SU-DHL-6 (cell line): ENCODE measurements at regions not wholly inside any gene's neighbourhood (a gene's known extent, or its start where the extent isn't known, plus 50 kb on each side); places are given as distances from the start of the nearest gene placed in this dataset.

Experiments used
- CTCF ChIP-seq: fragments of 200-600 bp; sonication (generic); IDR thresholded peaks from one replicate; pipeline ENCODE4 v1.5.1; 2017; ENCODE audit warnings: antibody characterized with exemption, mild to moderate bottlenecking, low read length, moderate library complexity; ENCODE audit not compliant: insufficient read depth, poor library complexity, severe bottlenecking
- EZH2phosphoT487 ChIP-seq: fragments of 200-600 bp; sonication (generic), shearing (Covaris generic); conservative IDR thresholded peaks from 2 replicates; pipeline ENCODE4 v1.6.1; 2018; ENCODE audit warnings: mild to moderate bottlenecking, antibody characterized with exemption, low read length, moderate library complexity, mixed read lengths

GRCh38 chrX:45986971-45987370 lies 558.2 kb downstream of the ZNF674 start:
- TF ChIP-seq CTCF (no peak), EZH2phosphoT487 (no peak)
